DND-41 (cell line): ENCODE measurements at regions not wholly inside any gene's neighbourhood (a gene's known extent, or its start where the extent isn't known, plus 50 kb on each side); places are given as distances from the start of the nearest gene placed in this dataset.

Experiments
- CTCF ChIP-seq: IDR thresholded peaks from 2 replicates; pipeline ENCODE4 v1.5.1; 2012; ENCODE audit warnings: borderline replicate concordance, low read length, moderate library complexity, mild to moderate bottlenecking; ENCODE audit not compliant: poor library complexity, severe bottlenecking; ENCODE audit errors: extremely low read depth
- EZH2 ChIP-seq: IDR thresholded peaks from 3 replicates; pipeline ENCODE4 v1.6.1; 2012; ENCODE audit warnings: borderline replicate concordance, low read depth, mild to moderate bottlenecking, moderate library complexity, low read length, inconsistent platforms; ENCODE audit not compliant: severe bottlenecking

- no peak for TF ChIP-seq CTCF
- TF ChIP-seq EZH2: no peak
Measured at GRCh38 chr3:81416812-81417211, 344.6 kb downstream of the GBE1 start.
